ENCODE measurements at regions not wholly inside any gene's neighbourhood (a gene's known extent, or its start where the extent isn't known, plus 50 kb on each side); places are given as distances from the start of the nearest gene placed in this dataset.

GRCh38 chr17:73924114-73924908 is 279.2 kb upstream of the RPL38 start:
- TF ChIP-seq IRF2 (CRISPR knock-in tag; IDR thresholded peaks at IDR 0.05) (no peak), ZNF609 (CRISPR knock-in tag; IDR thresholded peaks at IDR 0.05; ENCODE audit: borderline replicate concordance) (no peak), SLC30A9 (CRISPR knock-in tag; IDR thresholded peaks at IDR 0.05) (no peak), AFF4 (CRISPR knock-in tag; IDR thresholded peaks at IDR 0.05) (no peak), CHD1 (IDR thresholded peaks at IDR 0.05; ENCODE audit: low read length) (no peak), HDAC1 (IDR thresholded peaks at IDR 0.05) (no peak), ZBTB26 (CRISPR knock-in tag; IDR thresholded peaks at IDR 0.05) (no peak), ZNF23 (CRISPR knock-in tag; IDR thresholded peaks at IDR 0.05) (no peak), ZEB2 (IDR thresholded peaks at IDR 0.05) (no peak), RFX1 (IDR thresholded peaks at IDR 0.05) (no peak), CBFB (CRISPR knock-in tag; IDR thresholded peaks at IDR 0.05) (no peak), HCFC1 (IDR thresholded peaks at IDR 0.05; ENCODE audit: low read depth, low read length) (no peak), NFRKB (IDR thresholded peaks at IDR 0.05; ENCODE audit: low read depth) (no peak), GTF2A2 (tag; IDR thresholded peaks at IDR 0.05) (no peak)
